ENCODE measurements at regions not wholly inside any gene's neighbourhood (a gene's known extent, or its start where the extent isn't known, plus 50 kb on each side); places are given as distances from the start of the nearest gene placed in this dataset.

DNA sequence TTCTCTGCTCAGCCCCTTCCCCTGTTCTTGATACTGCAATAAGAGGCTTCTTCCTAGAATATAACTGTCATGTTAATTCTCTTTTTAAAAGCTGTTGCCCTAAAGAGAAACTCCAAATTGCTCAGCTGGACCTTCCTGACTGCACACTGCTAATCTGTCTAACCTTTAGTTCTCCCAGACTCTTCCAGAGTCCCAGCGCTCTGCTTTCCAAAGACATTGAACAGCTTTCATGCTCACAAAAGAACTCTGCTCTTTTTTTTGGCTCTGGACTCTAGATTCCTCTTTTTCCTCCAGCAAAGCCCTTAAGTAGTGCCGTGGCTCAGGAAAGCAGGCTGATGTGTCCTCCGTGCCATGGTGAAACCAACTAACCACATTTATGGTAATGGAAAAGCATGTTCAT is 356.6 kb upstream of the RSPO3 start:
- DNase-seq, result no peak
- Histone ChIP-seq H3K27me3 (ENCODE audit: control insufficient read depth, insufficient read depth, low read length) (no peaks in the 10 kb centered on the region), H3K4me3 (ENCODE audit: low read length) (no peak overlapping the region), H3K4me1 (ENCODE audit: control insufficient read depth, insufficient read depth, low read length) (no peaks in the 10 kb centered on the region), H3K9me3 (ENCODE audit: control insufficient read depth, insufficient read depth, low read length) (peaks cover 4% of the 10 kb centered on the region), H3K27ac (ENCODE audit: low read length) (no peak overlapping the region), H3K36me3 (ENCODE audit: control insufficient read depth, insufficient read depth, low read length) (no peaks in the 10 kb centered on the region)
- no peak overlapping the region for H3K4me3 Mint-ChIP-seq
- no peak overlapping the region for H3K27ac Mint-ChIP-seq
- H3K9me3 Mint-ChIP-seq, result peaks cover 7 to 13% of the 10 kb centered on the region in 2 donors
- TF ChIP-seq, protein P1, sequence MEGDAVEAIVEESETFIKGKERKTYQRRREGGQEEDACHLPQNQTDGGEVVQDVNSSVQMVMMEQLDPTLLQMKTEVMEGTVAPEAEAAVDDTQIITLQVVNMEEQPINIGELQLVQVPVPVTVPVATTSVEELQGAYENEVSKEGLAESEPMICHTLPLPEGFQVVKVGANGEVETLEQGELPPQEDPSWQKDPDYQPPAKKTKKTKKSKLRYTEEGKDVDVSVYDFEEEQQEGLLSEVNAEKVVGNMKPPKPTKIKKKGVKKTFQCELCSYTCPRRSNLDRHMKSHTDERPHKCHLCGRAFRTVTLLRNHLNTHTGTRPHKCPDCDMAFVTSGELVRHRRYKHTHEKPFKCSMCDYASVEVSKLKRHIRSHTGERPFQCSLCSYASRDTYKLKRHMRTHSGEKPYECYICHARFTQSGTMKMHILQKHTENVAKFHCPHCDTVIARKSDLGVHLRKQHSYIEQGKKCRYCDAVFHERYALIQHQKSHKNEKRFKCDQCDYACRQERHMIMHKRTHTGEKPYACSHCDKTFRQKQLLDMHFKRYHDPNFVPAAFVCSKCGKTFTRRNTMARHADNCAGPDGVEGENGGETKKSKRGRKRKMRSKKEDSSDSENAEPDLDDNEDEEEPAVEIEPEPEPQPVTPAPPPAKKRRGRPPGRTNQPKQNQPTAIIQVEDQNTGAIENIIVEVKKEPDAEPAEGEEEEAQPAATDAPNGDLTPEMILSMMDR (IDR thresholded peaks at IDR 0.05), result no peak
- no peaks in the 10 kb centered on the region for H3K36me3 Mint-ChIP-seq
- no peaks in the 10 kb centered on the region for H3K4me1 Mint-ChIP-seq
- 94% methylated on average over 2 of the region's 3 CpGs for WGBS (ENCODE audit: insufficient coverage)
- ATAC-seq, result no peak
- intact Hi-C loops (cut with micrococcal nuclease), result no loop called here
- no peaks in the 10 kb centered on the region for H3K27me3 Mint-ChIP-seq (ENCODE audit: low read depth in 2 of 2)

GRCh38 chr6:126764104-126764503 is 354.4 kb upstream of the RSPO3 start:
- H3K9me3 Mint-ChIP-seq, result peaks cover 7 to 9% of the 10 kb centered on the region in 2 donors
- no peak overlapping the region for H3K4me3 ChIP-seq (ENCODE audit: low read length)
- no peak overlapping the region for H3K27ac Mint-ChIP-seq
- peaks cover 4% of the 10 kb centered on the region for H3K9me3 ChIP-seq (ENCODE audit: control insufficient read depth, insufficient read depth, low read length)
- TF ChIP-seq, protein P1 (IDR thresholded peaks at IDR 0.05), result no peak
- H3K27me3 Mint-ChIP-seq (ENCODE audit: low read depth in 2 of 2), result no peaks in the 10 kb centered on the region
- H3K36me3 Mint-ChIP-seq, result no peaks in the 10 kb centered on the region
- no peaks in the 10 kb centered on the region for H3K27me3 ChIP-seq (ENCODE audit: control insufficient read depth, insufficient read depth, low read length)
- intact Hi-C loops (cut with micrococcal nuclease), result no loop called here
- H3K4me1 Mint-ChIP-seq, result no peaks in the 10 kb centered on the region
- DNase-seq (no peak), ATAC-seq (no peak)
- H3K27ac ChIP-seq (ENCODE audit: low read length), result no peak overlapping the region
- no peaks in the 10 kb centered on the region for H3K36me3 ChIP-seq (ENCODE audit: control insufficient read depth, insufficient read depth, low read length)
- no peaks in the 10 kb centered on the region for H3K4me1 ChIP-seq (ENCODE audit: control insufficient read depth, insufficient read depth, low read length)
- no peak overlapping the region for H3K4me3 Mint-ChIP-seq
- WGBS (ENCODE audit: insufficient coverage), result 99% methylated on average over 4 of the region's 4 CpGs

- 52% methylated on average over 4 of the region's 4 CpGs for WGBS (ENCODE audit: insufficient coverage)
- ATAC-seq, result no peak
- H3K27me3 ChIP-seq (ENCODE audit: control insufficient read depth, insufficient read depth, low read length), result no peaks in the 10 kb centered on the region
- no peak overlapping the region for H3K27ac ChIP-seq (ENCODE audit: low read length)
- Mint-ChIP-seq H3K36me3 (no peaks in the 10 kb centered on the region), H3K27ac (no peak overlapping the region), H3K4me1 (no peaks in the 10 kb centered on the region), H3K4me3 (no peak overlapping the region), H3K9me3 (peaks cover 7 to 9% of the 10 kb centered on the region in 2 donors), H3K27me3 (ENCODE audit: low read depth in 2 of 2) (no peaks in the 10 kb centered on the region)
- H3K36me3 ChIP-seq (ENCODE audit: control insufficient read depth, insufficient read depth, low read length), result no peaks in the 10 kb centered on the region
- TF ChIP-seq, protein P1 (IDR thresholded peaks at IDR 0.05), result no peak
- DNase-seq, result no peak
- no peak overlapping the region for H3K4me3 ChIP-seq (ENCODE audit: low read length)
- H3K9me3 ChIP-seq (ENCODE audit: control insufficient read depth, insufficient read depth, low read length), result peaks cover 4% of the 10 kb centered on the region
- H3K4me1 ChIP-seq (ENCODE audit: control insufficient read depth, insufficient read depth, low read length), result no peaks in the 10 kb centered on the region
- intact Hi-C loops (cut with micrococcal nuclease), result no loop called here
Measured at GRCh38 chr6:126764671-126765070, 353.8 kb upstream of the RSPO3 start.

DNA sequence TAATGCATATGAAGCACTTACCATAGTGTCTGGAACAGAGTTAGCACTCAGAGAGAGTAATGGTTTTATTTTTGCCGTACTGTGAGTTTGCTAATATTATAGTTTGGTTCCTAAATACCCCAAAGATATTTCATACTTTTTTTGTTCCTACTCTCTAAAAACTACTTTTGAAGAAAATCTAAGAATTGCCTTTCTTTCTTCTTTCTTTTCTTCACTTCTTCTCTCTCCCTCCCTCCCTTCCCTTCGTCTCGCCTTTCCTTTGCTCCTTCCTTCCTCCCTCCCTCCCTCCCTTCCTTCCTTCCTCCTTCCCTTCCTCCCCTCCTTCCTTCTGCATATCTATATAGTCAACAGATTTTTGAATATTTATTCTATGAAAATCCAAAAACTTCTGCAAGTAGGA is 351.7 kb upstream of the RSPO3 start:
- ATAC-seq (no peak), DNase-seq (no peak)
- H3K9me3 ChIP-seq (ENCODE audit: control insufficient read depth, insufficient read depth, low read length), result peaks cover 3% of the 10 kb centered on the region
- H3K36me3 ChIP-seq (ENCODE audit: control insufficient read depth, insufficient read depth, low read length), result no peaks in the 10 kb centered on the region
- Mint-ChIP-seq H3K4me1 (no peaks in the 10 kb centered on the region), H3K4me3 (no peak overlapping the region), H3K9me3 (peaks cover 4 to 5% of the 10 kb centered on the region in 2 donors), H3K36me3 (no peaks in the 10 kb centered on the region), H3K27ac (no peak overlapping the region), H3K27me3 (ENCODE audit: low read depth in 2 of 2) (no peaks in the 10 kb centered on the region)
- intact Hi-C loops (cut with micrococcal nuclease), result no loop called here
- H3K4me1 ChIP-seq (ENCODE audit: control insufficient read depth, insufficient read depth, low read length), result no peaks in the 10 kb centered on the region
- TF ChIP-seq, protein P1 (IDR thresholded peaks at IDR 0.05), result no peak
- no CpG with 5 or more reads among the region's 3 CpGs for WGBS (ENCODE audit: insufficient coverage)
- no peaks in the 10 kb centered on the region for H3K27me3 ChIP-seq (ENCODE audit: control insufficient read depth, insufficient read depth, low read length)
- H3K27ac ChIP-seq (ENCODE audit: low read length), result no peak overlapping the region
- H3K4me3 ChIP-seq (ENCODE audit: low read length), result no peak overlapping the region
